GM21526 (cell line): ENCODE measurements at regions not wholly inside any gene's neighbourhood (a gene's known extent, or its start where the extent isn't known, plus 50 kb on each side); places are given as distances from the start of the nearest gene placed in this dataset.

Experiments used
- ATAC-seq: cut with Tn5 transposase; IDR thresholded peaks from one replicate; pipeline ENCODE4 v1.9.1; 2021; ENCODE audit warnings: moderate library complexity; ENCODE audit not compliant: unreplicated experiment, low FRiP score

DNA sequence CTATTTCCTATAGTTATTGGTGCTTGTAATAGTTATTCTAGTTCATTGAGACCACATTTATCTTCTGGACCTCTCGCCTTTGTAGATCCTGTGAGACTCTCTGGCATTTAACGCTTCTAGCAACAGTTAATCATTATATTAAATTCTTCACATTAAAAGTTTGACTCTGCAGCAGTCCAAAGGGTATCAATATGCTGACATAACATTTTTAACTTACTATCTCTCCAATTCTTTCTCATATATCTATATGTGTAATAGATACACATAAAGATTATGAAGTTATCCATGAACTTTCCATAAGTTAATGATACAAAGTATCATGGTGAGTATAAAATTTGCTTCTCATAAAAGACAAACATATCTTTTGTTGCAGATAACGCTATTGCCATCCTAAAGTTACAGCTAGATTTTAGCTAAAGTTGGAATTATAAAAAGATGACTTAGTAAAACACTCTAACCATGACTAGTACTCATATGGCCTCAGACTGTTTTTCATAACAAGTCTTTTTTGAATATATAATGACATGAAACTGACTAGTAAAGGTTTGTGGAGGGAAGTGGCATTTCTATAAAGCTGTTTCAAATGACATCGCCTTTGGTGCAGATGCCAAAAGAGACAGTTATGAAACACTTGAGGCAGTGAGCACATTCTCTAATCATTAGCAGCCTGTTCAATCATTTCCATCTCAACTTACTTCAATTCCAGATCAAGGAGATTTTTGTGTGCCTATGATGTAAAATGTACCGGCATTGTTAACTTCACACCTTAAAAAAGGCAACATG lies 379.3 kb upstream of the CBLB start:
- ATAC-seq, result no peak

DNA sequence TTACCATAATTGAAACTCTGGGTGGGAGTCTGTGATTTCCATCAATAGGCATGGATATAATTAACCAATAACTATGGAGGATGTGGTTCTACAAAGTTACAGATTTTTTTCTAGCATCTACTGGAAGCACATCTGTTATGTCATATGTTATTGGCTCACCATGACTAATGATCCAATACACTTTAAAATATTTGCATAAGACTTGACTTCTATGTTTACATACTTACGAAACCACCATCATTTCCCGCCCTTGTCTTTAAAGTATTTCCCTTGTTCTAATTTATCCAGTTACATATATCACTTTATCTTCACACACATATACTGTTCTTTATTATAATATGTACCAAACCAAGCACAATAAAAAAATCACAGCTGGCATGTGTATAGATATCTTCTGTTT lies 380.3 kb upstream of the CBLB start:
- no peak for ATAC-seq

DNA sequence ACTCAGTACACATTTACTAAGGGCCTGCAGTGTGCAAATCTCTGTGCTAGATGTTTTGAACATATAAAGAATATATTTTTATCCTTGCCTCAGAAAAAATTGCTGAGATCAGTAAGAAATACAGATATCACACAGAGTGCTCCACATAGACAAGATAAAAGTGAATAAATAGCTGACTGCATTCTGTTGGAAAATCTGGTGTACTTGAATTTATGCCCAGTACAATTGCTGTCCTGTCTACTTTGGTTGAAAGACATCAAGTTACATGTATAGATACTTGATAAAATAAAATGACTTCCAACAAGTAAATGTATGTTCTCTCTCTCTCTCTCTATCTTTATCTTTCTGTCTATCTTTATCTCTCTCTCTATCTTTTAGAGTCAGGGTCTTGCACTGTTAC lies 381.2 kb upstream of the CBLB start:
- no peak for ATAC-seq

DNA sequence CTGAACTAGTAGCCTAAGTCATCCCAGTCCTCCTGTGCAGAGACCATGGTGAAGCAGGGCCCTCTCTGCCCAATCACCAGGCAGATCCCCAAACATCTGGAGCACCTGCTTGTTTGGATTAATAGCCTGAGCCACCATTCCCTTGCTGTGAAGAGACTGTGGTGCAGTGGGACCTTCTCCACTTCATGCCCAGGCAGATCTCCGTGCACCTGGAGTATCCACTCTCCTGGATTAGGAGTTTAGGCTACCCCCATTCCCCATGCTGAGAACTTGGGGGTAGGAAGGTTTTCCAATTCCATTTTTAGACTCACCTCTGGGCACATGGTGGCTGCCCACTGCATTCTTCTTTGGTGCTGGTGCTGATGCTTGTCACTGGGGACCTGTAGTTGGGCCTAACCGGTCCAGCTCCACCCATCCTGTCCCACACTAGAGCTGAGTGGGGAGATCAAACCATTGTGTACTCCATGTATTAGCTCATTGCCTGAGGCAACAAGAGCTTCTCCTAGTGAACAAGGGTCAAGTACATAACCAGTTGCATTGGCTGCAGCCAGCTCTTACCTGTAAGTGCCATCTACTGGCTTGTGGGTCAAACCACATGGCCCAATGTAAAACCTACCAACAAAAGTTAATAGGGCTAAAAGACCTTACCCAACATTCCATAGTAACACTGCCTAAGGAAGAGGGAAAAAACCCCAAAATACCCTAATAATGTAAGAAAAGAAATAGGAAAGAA lies 382.5 kb upstream of the CBLB start:
- ATAC-seq, result no peak

DNA sequence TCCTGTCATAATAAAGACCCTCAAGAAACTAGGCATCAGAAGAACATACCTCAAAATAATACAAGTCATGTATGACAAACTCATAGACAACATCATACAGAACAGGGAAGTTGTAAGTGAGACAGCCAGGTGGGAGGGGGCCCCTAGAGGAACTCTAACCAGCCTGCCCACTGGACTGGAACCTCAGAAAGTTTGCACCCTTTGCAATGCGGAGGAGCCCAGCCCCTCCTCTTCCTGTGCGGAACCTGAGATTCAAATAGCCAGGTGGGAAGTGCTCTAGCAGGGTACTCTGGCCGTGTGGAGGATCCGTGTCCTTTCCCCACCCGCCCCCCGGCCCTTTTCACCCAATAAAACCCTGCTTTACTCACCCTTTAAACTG lies 387.0 kb upstream of the CBLB start:
- peak; percentile 94 for ATAC-seq

DNA sequence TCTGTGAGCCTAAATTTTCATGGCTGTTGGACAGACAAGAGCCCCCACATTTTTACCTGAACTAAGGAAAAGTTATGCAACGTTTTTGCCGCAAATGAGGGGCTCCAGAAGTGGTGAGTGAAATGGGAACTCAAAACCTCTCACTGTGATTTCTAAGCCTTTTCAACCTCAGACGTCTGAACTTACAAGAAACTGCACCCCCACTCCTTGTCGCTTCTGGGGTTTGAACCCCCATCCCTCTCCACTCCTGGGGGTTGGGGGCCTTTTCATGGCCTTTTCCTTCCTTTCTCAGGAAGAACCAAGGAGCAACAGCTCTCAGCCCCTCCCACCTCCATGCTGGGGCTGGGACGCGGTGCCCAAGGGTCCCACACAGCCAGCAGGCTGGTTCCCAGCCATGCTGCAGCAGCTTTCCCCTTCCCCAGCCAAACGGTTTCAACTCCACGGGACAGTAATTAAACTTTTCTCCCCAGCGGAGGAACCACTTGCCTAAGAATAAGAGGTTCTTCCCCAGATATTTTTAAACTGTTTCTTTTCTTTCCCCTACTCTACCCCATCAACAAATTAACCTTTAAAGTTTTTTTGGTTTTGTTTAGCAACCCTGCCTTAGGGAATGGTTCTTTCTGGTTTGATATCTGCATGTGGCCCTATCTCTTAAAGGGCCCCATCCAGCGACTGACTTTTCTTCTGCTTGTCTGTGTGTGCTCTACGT lies 387.6 kb upstream of the CBLB start:
- peak; percentile 22 for ATAC-seq

DNA sequence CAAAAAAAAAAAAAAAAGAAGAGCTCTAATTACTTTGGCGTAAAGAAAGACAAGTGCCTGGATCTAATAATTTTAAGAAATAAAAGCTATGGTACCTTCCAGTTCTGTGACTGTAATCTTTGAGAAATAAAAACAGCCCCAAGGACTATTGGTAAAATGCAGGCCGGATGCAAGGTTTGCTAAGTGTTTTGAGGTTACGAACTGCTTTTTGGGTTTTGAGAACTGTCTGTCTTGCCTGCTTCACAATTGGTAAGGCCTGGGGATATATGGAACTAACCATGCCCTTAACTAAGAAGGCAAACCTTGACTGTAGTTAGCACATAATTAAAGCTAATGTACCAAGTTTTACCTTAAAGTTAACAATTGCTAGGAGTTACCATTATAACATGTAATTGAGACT lies 388.4 kb upstream of the CBLB start:
- ATAC-seq, result no peak

DNA sequence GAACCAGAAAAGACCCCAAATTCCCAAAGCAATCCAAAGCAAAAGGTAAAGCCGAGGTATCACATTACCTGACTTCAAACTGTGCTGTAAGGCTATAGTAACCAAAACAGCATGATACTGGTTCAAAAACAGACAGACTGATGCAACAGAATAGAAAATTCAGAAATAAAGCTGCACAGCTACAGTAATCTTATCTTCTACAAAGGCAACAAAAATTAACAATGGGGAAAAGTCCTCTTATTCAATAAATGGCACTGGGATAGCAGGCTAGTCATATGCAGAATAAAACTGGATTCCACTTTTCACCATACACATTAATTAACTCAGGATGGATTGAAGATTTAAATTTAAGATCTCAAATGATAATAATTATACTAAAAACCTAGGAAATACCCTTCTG lies 392.6 kb upstream of the CBLB start:
- no peak for ATAC-seq

DNA sequence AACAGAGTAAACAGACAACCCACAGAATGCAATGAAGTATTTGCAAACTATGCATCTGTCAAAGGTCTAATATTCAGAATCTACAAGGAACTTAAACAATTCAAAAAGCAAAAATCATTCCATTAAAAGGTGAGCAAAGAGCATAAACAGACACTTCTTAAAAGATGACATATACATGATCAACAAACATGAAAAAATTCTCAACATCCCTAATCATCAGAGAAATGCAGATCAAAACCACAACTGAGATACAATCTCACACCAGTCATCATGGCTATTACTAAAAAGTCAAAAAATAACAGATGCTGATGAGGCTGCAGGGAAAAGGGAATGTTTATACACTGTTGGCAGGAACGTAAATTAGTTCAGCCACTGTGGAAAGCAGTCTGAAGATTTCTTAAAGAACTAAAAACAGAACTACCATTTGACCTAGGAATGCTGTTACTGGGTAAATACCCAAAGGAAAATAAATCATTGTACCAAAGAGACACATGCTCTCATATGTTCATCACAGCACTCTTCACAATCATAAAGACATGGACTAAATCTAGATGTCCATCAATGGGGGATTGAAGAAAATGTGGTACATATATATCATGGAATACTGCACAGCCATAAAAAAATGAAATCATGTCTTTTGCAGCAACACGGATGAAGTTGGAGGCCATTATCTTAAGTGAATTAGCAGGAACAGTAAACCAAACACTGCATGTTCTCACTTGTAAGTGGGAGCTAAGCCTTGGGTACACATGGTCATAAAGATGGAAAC lies 393.3 kb upstream of the CBLB start:
- ATAC-seq, result no peak

DNA sequence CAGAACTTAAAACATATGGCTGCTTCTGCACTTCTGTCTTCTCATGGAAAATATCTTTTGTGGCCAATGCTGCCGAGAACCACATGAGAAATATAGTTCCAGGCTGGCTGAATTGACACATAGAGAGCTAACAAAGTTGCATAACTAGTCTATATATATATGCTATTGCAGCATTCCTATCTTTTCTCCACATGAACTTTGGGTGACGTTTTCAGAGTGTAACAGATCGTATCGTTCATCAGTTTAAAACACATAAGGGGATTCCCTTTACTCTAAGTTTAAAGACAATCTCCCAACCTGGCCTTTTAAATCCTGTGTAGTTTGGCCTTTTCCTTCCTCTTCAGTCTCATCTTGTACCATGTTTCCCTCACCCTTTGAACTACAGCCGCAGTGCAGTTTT lies 394.2 kb upstream of the CBLB start:
- no peak for ATAC-seq

DNA sequence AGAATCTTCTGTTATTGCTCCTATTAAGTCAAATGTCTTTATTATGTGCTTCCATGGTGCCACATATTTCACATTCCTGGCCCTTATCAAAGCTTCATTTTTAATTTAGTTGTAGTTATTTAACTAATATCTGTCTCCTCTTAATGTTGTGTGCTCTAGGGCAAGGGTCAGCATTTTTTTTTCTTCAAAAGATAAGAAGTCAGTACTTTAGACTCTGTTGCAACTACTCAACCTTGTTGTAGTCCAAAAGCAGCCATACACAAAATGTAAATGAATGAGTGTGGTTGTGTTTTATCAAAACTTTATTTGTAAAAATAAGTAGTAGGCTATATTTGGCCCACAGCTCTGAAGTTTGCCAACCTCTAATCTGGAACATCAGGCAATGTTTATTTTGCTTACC lies 394.7 kb upstream of the CBLB start:
- ATAC-seq, result no peak

DNA sequence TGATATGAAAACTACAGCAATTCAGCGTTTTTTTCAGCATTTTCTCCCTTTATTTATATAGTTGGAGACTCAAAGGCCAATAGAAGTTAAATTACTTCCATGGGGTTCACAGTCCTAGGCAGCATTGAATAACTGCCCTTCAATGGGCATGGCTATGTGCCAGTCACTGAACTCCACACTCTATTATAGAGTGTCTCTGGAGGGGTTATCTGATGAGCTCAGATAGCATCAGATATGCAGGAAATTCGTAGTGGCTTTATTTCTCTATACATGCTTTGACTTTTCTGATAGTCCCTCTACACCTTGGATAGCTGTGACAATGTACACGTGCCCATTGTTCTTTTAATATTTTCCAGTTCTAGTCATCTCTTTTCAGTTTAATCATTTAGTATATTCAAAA lies 396.9 kb upstream of the CBLB start:
- ATAC-seq, result no peak

DNA sequence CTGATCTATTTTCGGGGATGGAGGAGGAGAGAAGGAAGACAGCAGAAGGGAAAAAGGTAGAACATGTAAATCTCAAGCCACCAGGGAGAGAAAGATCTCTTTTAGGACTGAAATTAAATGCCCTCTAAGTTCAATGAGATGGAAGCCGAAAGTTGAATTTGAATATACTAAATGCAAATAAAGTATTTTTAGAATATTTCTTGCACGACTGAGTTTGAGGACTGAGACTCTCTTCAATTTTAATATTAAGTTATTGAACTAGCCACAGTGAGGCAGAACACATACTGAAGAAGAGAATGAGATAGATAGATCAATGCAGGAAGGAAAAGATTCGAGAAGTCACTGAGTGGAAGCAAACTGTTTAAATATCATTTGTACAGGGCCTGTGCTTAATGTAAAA lies 399.9 kb upstream of the CBLB start:
- ATAC-seq, result no peak

DNA sequence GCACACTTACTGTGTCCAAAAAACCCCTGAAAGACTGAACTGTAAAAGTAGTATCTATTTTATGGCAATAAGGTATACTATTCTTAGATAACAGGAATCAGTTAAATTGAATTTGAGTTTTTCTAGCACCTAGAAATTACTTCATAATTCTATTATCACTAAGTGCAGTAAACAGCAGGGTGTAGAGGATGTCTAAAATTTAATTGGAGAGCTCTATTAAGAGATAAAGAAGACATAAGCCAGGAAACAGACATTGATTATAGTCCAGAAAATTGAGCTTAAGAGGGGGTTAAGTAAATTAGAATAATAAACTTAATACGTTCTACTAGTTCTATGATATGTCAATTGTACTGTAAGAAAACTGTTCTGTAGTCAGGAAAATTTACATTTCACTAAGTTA lies 403.5 kb upstream of the CBLB start:
- no peak for ATAC-seq

DNA sequence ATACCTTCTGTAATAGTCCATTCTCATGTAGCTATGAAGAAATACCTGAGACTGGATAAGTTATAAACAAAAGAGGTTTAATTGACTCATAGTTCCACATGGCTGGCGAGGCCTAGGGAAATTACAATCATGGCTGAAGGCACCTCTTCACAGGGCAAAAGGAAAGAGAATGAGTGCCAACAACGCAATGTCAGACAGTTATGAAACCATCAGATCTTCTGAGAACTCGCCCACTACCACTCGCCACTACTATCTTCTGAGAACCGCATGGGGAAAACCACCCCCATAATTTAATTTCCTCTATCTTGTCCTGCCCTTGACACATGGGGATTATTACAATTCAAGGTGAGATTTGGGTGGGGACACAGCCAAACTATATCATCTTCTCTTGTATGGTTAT lies 406.8 kb upstream of the CBLB start:
- ATAC-seq, result no peak

DNA sequence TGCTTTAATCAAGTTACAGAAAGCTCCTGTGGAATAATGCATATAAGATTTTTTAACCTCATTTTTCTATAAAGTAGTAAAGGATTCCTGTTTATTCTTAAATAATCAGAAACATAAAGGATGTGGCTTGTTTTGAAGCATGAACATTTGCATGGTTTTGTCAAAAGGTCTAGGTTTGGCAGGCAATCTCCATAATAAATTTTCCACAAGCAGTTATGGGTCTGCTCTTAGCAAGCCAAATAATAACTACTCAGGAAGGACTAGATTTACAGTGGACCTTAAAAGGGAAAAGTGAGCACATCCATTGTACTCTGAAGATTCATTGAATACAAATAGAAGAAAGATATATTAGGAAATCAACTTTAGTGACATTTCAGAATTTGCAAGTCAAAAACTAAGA lies 407.3 kb upstream of the CBLB start:
- no peak for ATAC-seq

DNA sequence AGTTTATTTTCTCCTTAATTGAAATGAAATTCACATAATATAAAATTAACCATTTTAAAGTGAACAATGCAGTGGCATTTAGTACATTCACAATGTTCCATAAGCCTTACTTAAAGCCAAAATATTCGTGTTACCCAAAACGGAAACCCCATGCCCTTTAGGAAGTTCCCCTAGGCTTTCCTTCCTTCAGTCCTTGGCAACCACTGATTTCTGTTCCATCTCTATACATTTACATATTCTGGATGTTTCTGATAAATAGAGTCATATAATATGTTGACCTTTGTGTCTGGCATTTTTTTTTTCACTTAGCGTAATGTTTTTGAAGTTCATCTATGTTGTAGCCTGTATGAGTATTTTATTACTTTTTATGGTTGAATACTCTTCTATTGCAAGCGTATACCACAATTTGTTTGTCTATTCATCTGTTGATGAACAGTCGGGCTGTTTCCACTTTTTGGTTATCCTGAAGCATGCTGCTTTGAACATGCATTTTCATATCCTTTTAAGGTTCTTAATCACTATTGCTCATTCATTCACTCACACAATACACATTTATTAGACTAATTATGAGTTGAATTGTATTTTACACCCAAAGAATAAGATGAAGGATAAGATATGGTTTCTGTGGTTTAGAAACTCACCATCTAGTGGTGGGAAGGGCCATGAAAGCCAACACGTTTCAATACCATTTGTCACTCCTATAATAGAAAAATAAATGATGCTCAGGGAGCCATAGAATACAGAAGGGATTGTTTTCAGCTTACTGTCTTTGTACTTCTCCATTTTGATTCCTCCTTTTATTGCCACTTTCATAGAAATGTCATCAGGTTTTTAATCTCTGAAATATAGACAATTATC lies 408.2 kb upstream of the CBLB start:
- no peak for ATAC-seq

DNA sequence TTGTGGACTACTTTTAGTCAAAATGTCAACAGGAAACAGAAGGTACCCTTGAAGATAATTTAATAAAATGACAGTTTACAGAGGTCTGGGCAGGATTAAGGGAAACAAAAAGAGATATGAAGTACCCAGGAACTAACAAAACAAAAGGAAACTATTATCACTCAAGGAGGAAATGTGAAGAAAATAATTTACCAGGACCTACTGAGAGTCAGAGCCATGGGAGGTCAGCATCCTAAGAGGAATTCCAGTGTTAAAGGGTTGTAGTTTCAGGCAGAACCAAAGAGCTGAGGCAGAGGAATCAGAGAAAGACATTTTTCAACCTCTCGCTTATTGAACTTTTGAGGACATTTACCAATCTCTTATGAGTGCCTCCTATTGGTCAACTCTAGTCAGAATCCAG lies 408.9 kb upstream of the CBLB start:
- no peak for ATAC-seq

DNA sequence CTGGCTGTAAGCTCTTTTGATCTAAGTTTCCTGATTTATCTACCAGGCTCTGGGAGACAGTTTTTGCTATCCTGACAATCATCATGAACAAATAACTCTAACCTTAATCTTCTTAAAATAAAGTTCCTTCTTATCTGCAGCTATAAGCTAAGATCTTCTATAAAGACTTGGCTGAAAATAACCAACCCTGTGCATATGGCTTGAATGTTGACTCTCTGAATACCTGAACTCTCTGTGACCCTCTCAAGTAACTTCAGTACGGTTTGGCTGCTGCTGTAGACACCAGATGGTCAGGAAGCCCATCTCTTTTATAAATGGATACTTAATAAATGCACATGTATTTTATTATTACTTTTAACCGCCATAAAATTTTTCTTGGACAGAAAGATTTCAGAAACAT lies 412.4 kb upstream of the CBLB start:
- no peak for ATAC-seq

DNA sequence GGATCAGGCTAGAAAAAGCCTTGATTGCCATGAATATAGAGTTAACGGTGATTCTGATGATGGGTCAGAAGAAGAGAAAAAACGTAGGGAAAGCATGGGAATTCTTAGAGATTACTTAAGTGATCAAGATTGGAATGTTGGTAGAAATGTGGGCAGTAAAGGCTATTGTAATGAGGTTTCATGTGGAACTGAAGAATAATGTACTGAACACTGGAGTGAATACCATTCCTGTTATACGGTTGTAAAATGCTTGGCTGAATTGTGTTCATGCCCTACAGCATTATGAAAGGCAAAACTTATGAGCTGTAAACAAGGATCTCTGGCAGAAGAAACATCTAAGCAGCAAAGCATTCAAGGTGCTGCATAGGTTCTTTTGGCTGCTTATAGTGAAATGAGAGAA lies 414.1 kb upstream of the CBLB start:
- ATAC-seq, result no peak
